Kidney (tissue), 13 donors: ENCODE measurements at regions not wholly inside any gene's neighbourhood (a gene's known extent, or its start where the extent isn't known, plus 50 kb on each side); places are given as distances from the start of the nearest gene placed in this dataset.
A peak's percentile ranks its signal among the peaks of the same experiment; 100 is the strongest.

Experiments used
- DNase-seq, 5 donors: peaks; one replicate each; pipeline ENCODE4 v3.0.0-alpha.2; 2013 to 2020
- FAIRE-seq: peaks from 2 replicates; lab custom pipeline; 2012; peaks lifted over from hg19 to GRCh38; lab: Jason Lieb, UNC
- H3K27ac ChIP-seq, 2 donors: one replicate each; pipeline ENCODE4 v1.7.0; 2013; ENCODE audit warnings: low read depth in 2 of 2, low read length in 2 of 2, inconsistent platforms in 1 of 2
- H3K27me3 ChIP-seq: one replicate; pipeline ENCODE4 v1.7.1; 2013; ENCODE audit warnings: low read length, inconsistent platforms; ENCODE audit not compliant: control insufficient read depth, insufficient read depth
- H3K36me3 ChIP-seq, 3 donors: one replicate each; pipeline versions ENCODE4 v1.7.0 to v1.7.1; 2013; ENCODE audit warnings: low read length in 3 of 3, control low read depth in 1 of 3, inconsistent platforms in 1 of 3; ENCODE audit not compliant: insufficient read depth in 3 of 3, control insufficient read depth in 2 of 3
- H3K4me1 ChIP-seq, 3 donors: one replicate each; pipeline versions ENCODE4 v1.7.0 to v1.7.1; 2013; ENCODE audit warnings: low read length in 3 of 3, inconsistent platforms in 1 of 3, low read depth in 1 of 3; ENCODE audit not compliant: control insufficient read depth in 2 of 3, insufficient read depth in 2 of 3
- H3K4me3 ChIP-seq, 3 donors: one replicate each; pipeline versions ENCODE4 v1.7.0 to v1.8.1; 2013; ENCODE audit warnings: low read length in 3 of 3, control low read depth in 1 of 3, inconsistent platforms in 1 of 3
- H3K9ac ChIP-seq, 3 donors: one replicate each; pipeline versions ENCODE4 v1.7.0 to v1.7.1; 2013; ENCODE audit warnings: low read length in 3 of 3, control low read depth in 1 of 3, inconsistent platforms in 1 of 3
- H3K9me3 ChIP-seq, 3 donors: one replicate each; pipeline versions ENCODE4 v1.7.0 to v1.7.1; 2013; ENCODE audit warnings: low read length in 3 of 3, control low read depth in 1 of 3, inconsistent platforms in 1 of 3; ENCODE audit not compliant: control insufficient read depth in 2 of 3, insufficient read depth in 1 of 3
- intact Hi-C: fragments of 100-400 bp; cut with DNase I; formaldehyde crosslinking; loops from one replicate; pipeline ENCODE4 v1.11.1; 2022
- TF ChIP-seq, protein P1 (sequence below): IDR thresholded peaks from 3 replicates; pipeline ENCODE4 v1.5.1; 2012; ENCODE audit warnings: mild to moderate bottlenecking, moderate library complexity, borderline replicate concordance; ENCODE audit not compliant: insufficient read depth; ENCODE audit errors: extremely low read depth
- donor health status: control.
- donor health status: control.
- donor health status: control.
- donor health status: control.
- donor health status: control.
- donor health status: DM: yes; HTN: yes; CAD: no.
- donor health status: Normal renal cell carcinoma (clear cell type).

DNA sequence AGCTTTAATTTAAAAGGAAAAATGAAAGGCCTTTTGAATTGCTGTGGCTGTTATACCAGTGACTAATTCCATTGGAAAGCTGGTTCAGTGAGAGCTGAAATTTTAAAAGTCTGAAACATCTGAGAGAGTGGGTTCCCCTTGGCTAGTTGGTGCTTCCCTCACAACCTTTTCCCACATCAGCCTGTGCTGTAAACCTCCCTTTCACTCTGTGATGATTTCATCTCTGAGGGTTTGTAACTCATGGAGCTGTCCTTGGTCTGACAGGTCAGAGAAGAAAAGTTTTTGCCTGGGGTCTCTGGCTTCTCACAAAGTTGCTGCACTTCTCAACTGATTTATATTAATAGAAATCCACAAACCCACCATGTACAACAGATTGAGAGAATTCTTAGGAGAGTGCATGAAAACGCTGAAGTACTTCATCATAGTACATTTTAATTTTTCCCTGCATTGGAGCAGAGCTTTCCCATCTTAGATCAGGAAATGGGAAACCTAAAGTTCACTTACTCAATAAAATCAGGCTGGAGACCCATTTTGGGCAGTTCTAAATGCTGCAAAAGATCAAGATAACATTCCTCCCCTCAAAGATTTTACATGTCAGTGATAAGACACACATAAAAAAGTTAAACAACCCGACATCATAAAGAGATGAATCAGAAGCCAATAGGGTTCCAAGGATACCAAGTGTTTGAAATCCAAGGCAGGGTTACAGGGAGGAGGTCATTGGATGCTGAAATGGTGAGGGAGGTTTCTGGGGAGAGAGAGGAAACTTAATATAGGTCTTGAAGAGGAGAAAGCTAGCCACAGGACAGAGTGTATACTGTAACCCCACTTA lies 157.0 kb upstream of the MKLN1 start:
- Histone ChIP-seq H3K36me3 (no peaks in the 10 kb centered on the region), H3K4me3 (no peak overlapping the region), H3K27ac (no peak overlapping the region), H3K27me3 (no peaks in the 10 kb centered on the region), H3K9ac (no peak overlapping the region), H3K9me3 (no peaks in the 10 kb centered on the region), H3K4me1 (no peaks in the 10 kb centered on the region)
- TF ChIP-seq, protein P1, sequence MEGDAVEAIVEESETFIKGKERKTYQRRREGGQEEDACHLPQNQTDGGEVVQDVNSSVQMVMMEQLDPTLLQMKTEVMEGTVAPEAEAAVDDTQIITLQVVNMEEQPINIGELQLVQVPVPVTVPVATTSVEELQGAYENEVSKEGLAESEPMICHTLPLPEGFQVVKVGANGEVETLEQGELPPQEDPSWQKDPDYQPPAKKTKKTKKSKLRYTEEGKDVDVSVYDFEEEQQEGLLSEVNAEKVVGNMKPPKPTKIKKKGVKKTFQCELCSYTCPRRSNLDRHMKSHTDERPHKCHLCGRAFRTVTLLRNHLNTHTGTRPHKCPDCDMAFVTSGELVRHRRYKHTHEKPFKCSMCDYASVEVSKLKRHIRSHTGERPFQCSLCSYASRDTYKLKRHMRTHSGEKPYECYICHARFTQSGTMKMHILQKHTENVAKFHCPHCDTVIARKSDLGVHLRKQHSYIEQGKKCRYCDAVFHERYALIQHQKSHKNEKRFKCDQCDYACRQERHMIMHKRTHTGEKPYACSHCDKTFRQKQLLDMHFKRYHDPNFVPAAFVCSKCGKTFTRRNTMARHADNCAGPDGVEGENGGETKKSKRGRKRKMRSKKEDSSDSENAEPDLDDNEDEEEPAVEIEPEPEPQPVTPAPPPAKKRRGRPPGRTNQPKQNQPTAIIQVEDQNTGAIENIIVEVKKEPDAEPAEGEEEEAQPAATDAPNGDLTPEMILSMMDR = no peak
- intact Hi-C loops = no loop called here
- DNase-seq = peak in 2 of 5 donors; percentile 2 to 31
- FAIRE-seq = no peak

DNA sequence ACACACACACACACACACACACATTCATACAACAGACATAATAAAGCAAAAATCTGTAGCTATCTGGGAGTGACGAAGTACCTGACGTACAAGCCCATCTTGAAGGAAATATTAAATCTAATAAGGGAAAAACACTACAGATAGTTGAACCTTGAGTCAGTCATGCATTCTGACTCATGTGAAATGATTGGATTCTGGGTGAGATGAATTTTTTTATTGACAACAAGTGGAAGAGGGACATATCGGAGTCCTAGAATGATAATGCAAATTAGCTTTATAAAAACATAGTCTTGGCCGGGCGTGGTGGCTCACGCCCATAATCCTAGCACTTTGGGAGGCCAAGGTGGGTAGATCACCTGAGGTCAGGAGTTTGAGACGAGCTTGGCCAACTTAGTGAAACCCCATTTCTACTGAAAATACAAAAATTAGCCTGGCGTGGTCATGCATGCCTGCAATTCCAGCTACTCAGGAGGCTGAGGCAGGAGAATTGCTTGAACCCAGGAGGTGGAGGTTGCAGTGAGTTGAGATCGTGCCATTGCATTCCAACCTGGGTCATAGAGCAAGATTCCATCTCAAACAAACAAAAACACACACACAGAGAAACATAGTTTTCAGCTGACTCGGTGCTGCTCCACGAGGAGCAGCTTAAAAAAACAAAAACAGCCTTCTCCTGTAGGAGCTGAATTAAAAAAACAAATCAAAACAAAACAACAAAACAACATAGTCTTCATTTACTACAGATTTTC lies 154.4 kb upstream of the MKLN1 start:
- FAIRE-seq (no peak), DNase-seq (no peak)
- Histone ChIP-seq H3K9me3 (no peaks in the 10 kb centered on the region), H3K36me3 (no peaks in the 10 kb centered on the region), H3K4me1 (no peaks in the 10 kb centered on the region), H3K27me3 (no peaks in the 10 kb centered on the region), H3K27ac (no peak overlapping the region), H3K4me3 (no peak overlapping the region), H3K9ac (no peak overlapping the region)
- intact Hi-C loops = no loop called here
- TF ChIP-seq, protein P1 = no peak

DNA sequence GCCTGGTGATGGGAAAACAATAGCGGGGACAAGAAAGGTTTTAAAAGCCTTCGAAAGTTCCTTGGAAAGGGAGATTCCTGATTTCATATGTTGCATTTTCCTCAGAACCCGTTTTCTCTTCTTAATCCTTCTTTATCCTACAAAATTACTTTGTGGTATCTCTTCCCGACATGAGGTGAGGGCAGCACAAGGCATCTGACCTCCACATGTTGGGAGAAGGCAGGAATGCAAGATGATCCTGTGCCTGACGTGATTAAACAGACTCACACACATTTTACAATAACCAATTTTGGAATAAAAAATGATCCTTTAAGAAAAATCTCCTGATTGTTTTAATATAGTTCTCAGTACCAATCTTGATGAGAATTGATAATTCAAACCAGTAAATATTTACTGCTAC lies 153.3 kb upstream of the MKLN1 start:
- intact Hi-C loops = no loop called here
- Histone ChIP-seq H3K4me1 (no peaks in the 10 kb centered on the region), H3K27me3 (no peaks in the 10 kb centered on the region), H3K36me3 (no peaks in the 10 kb centered on the region), H3K27ac (no peak overlapping the region), H3K9ac (no peak overlapping the region), H3K4me3 (no peak overlapping the region), H3K9me3 (no peaks in the 10 kb centered on the region)
- TF ChIP-seq, protein P1 = no peak
- FAIRE-seq = no peak
- no peak for DNase-seq
